Right lobe of liver (tissue), 4 donors: ENCODE measurements at regions not wholly inside any gene's neighbourhood (a gene's known extent, or its start where the extent isn't known, plus 50 kb on each side); places are given as distances from the start of the nearest gene placed in this dataset.

Experiments
- POLR2A ChIP-seq: fragments of 450-650 bp; IDR thresholded peaks from one replicate; pipeline ENCODE4 v1.6.1; 2017; ENCODE audit warnings: antibody characterized with exemption, mild to moderate bottlenecking
- TF ChIP-seq, protein P1 (sequence below), 4 donors: fragments of 200-600 bp in 3 of 4; fragments of 450-650 bp in 1 of 4; IDR thresholded peaks; one replicate each; pipeline versions ENCODE4 v1.5.1 to v1.8.0; 2016 to 2022; ENCODE audit warnings: antibody characterized with exemption in 4 of 4, mild to moderate bottlenecking in 2 of 4
- donor health status: DM: no; HTN: no; CAD: no.
- donor health status: DM: no; HTN: no; CAD: no.
- donor health status: DM: no; HTN: yes; CAD: no.

DNA sequence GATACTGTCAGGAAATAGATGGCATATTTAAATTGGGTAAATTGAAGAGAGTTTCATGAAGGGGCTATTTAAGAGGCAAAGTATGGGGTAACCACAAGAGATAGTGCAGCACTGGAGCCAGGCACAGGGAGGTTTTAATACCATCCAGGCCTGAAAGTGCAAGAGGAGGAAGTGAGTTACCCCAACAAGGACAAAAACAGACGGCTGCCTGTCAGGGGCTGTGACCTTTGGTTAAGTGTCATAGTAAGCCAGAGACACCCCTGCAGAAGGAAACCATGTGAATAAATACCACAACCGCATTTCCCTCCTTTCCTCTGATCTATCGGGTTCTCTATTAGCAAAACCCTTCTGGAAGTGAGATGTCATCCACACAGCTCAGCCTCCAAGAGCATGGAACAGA lies 122.0 kb upstream of the DHRS4 start:
- TF ChIP-seq, protein P1, sequence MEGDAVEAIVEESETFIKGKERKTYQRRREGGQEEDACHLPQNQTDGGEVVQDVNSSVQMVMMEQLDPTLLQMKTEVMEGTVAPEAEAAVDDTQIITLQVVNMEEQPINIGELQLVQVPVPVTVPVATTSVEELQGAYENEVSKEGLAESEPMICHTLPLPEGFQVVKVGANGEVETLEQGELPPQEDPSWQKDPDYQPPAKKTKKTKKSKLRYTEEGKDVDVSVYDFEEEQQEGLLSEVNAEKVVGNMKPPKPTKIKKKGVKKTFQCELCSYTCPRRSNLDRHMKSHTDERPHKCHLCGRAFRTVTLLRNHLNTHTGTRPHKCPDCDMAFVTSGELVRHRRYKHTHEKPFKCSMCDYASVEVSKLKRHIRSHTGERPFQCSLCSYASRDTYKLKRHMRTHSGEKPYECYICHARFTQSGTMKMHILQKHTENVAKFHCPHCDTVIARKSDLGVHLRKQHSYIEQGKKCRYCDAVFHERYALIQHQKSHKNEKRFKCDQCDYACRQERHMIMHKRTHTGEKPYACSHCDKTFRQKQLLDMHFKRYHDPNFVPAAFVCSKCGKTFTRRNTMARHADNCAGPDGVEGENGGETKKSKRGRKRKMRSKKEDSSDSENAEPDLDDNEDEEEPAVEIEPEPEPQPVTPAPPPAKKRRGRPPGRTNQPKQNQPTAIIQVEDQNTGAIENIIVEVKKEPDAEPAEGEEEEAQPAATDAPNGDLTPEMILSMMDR (IDR thresholded peaks at IDR 0.05), result no peak
- no peak for TF ChIP-seq POLR2A
